SKM-1 (cell line): ENCODE measurements at regions not wholly inside any gene's neighbourhood (a gene's known extent, or its start where the extent isn't known, plus 50 kb on each side); places are given as distances from the start of the nearest gene placed in this dataset.

ENCODE experiments used
- DNase-seq: peaks from one replicate; lab custom pipeline; 2025; ENCODE audit not compliant: unreplicated experiment; lab: John Stamatoyannopoulos, UW

DNA sequence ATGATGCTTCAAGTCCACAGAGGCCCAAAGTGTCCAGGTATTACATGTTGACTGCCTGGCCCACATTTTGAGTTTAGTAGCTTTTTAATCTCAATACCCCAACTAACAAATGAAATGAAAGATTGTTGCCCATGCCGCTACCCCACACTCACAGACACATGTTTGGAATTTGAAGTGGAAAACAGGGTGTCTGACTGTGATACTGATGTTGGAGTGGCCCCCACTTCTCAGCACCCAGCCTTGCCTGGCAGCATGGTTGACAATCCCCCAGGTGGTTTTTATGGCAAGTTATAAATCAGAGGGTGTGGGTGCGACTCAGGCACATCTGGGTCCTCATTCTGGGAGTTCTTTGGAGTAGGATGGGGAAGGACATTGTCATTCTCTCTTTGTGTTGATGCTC, 314.7 kb upstream of the ZNF32 start:
- no peak for DNase-seq

DNA sequence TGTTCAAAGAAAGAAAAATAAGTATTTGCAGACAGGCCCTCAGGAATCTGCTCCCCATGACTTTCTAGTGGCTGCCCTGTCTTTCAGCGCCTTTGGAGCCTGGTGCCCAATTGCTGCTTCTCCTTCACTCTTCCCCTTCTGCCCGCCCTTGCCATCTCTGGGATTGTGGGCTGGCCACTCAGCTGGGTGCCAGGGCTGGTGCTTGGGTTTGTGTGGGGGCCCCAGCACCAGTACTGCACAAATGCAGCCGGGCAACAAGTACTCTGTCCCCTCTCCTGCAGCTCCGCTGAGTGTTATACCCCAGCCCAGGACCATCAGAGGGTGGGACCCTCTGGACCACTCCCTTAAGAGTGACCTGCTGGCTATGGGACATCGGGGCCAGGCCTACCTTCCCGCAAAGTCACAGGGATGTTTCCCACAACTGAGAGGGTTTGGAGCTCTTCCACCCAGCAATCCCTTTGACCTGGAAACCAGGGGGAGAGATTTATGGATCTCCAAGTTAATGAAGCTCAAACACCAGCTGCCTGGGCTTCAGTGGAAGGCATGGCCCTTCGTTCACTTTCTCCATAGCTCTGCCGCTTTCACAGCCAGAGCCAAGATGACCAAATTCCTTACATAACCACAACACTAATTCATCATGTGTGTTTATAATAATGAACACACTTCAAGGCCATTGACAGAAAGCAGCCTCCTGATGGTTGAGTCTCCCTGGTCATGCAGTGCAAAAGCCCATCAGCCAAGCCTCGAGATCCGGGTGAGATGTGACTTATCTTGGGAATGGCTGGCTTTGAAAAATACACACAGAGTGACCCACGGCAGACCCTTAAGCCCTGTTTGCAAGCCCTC, 313.9 kb upstream of the ZNF32 start:
- no peak for DNase-seq

DNA sequence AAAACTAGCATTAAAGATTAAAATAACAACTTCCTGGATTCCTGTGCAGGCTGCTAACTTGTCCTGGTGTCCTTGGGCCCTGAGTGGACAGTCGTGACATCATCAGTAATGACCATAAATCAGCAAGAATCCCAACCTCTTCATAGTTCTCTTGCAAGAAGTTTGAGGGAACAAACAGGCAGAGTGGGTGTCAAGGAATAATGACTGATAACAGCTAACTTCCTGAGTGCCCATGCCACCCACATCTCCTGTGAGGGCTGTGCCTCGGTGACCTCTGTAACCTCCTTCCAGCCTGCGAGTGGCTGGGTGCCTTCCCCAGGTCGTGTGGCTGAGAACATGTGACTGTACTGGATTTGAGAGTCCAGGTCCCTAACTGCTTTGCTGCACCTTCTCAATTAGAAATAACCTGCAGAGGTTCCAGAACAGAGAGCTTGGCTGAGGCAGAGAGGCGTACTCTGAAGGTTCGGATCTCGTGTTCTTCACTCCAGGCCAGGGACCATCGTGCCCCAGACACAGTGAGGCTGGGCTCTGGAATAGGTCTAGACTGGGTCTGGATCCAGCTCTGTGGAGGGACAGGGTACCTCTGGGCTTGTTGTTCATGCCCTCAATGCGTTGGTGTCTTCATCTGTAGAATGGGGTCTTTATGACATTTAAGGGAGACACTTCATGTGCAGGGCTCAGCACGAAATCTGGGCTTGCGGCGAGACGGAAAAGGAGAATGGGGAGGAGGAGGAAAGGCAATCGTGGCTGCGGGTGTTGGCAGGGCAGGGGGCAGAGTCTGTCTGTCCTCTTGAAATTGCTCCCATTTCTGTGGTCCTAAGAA, 313.1 kb upstream of the ZNF32 start:
- no peak for DNase-seq

DNA sequence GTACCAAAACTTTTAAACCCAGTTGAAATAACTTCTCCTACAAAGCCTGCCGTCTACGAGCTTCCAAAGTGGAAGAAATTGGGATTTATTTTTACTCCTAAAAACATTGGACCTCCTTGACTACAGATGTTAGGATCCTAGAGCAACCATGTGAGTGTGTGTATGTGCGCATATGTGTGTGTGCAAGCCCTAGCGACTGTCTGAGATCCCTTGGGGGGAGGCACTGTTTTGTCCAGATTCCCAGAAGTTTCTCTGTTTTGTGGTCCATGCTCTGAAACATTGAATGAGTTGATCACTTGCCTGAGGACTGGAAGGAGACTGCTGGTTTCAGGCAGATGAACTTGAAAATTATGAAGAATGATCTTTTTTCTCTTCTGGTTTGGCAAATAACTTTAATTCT, 312.3 kb upstream of the ZNF32 start:
- DNase-seq = no peak

DNA sequence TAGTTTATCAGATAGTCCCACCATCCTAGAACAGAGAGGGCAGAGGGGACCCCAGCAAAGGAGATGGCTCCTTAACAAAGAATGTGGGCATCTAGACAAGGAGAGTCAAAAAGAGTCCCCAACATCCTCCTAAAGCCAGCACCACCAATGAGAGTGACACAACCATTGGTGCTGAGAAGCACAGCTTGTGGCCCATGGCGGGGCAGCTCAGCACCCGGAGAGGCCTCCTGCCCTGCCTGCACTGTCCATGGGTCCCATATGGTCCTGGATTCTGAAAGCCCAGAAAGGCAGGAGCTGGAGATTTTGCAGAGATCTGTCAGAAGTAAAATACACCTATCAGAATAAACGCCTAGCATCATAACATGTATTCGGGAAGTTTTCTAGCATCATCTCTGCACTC, 311.8 kb upstream of the ZNF32 start:
- DNase-seq = no peak

DNA sequence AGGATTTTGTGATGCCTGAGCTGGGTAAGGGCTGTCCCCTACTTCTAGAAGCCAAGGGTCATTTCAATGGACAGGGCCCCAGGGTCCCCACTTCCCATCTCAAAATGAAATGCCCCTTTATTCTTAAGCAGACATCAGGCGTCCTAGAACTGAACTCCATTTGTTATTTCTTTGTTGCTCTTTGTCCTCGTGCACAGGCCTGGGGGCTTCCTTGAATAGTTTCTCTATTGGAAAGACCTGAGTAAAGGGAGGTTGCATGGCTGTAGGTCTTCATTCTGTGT, 311.4 kb upstream of the ZNF32 start:
- DNase-seq = no peak

DNA sequence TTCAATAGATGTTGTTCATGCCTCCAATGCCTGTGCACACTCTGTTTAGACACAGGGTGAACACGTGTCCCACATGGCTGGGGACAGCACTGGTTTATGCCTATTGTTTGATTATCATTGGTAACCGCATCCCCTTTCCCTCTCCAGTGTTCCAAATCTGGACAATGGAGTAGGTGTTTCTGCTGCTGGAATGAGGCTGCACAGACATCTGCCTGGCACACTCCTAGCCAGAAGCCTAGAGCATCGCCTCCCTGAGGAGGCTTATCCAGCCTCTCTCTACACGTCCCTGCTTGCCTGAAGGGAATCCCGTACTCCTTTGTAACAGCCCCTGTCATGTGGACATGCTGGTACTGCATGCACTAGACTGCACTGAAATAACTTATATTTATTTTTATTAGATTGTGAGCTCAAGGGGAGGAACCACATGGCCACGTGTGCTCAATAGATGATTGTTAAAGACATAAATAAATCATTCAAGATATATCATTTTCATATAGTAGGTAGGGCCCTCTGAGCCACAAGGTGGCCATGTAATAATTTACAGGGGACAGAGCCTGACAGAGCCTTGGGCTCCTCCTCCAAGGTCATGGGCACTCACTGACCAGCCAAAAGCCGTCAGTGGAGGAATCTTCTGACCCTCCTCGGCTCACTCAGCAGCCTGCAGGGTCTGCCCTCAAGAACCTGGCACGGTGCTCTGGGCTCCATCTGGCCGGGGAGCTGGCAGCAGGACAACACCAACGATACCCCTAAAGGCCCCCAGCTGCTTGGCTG, 310.9 kb upstream of the ZNF32 start:
- DNase-seq = no peak

DNA sequence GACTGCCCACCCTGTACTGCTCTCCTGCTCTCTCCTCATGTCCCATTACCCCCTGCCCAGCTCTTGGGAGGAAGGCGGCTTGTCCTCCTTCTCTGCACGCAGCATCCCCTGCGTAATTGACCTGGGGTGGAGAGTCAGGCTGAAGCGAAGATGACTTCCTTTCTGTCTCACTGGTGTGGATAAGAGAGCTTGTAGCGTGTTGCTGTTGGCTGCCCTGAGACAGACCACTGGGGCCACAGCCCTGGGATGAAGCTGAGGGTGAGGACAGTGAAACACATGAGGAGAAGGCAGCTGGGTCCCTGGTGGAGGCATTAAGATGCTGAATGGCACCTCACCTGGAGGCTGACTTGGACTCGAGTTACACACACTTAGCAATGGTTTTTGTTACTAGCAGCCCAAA, 310.3 kb upstream of the ZNF32 start:
- DNase-seq = no peak

DNA sequence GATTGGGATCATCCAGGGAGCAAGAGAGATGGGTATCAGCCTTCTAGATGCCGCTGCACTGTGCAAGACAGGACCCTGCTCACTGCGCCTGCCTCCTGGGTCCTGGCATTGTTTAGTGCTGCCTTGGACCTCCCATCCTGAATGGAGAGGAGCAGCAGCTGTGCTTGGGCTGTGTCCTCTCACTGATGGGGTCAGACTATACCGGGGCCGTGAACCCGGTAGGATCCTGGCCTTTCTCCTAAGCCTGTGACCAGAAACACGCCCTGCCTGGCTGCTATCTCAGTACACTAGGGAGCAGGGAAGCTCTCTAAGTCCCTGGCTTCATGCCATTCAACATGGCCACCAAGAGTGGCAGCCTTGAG, 309.4 kb upstream of the ZNF32 start:
- DNase-seq = no peak

DNA sequence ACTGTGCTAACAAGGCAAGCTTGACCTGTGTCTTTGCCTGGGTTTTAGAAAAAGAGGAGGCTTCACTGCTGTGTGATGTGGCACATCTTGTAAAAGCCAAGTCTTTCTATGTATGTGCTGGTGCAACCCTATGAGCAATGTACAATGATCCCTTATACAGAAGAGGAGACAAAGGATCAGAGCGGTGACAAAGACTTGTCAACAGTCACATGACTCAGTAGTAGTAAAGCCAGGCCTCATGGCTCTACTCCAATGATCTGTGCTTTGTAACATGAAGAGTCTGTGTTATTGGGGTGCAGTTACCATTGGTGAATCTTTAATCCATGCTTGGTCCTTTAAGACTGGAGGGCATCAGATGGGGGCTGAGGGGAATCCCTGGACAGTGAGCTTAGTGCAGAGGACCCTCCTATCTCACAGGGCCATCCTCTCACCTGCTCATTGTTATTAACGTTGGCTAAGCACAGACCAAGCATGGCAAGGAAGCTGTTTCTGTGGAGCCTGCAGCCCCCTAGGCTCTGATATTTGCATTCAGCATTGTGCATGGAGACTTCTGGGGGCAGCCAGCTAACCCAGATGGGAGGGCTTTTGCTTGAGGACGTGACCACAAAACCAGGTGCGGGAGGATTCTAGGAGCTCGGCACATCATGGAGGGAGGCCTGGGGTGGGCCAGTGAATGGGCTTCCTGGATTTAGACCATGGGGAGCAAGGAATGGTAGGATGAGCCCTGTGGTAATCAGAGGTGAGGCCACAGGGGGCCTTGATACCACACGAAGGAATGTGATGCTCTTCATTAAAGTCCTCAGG, 308.8 kb upstream of the ZNF32 start:
- no peak for DNase-seq

DNA sequence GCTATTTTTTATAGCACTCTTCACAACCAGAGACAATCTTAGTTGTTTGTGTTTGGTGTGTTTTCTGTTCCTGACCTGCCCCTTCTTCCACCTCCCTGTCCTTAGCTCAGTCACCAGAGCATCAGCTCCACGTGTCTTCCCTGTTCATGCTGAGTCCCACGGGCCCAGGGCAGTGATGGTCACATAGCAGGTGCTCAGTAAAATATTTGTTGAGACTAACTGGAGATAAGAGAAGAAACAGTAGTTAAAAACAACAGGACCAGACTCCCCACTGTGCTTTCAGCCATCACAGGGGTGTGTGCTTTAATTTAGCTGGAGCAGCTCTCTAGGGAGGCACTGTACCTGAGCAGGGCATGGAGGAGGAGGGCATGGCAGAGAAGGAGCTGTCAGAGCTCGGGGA, 307.3 kb upstream of the ZNF32 start:
- DNase-seq = no peak

DNA sequence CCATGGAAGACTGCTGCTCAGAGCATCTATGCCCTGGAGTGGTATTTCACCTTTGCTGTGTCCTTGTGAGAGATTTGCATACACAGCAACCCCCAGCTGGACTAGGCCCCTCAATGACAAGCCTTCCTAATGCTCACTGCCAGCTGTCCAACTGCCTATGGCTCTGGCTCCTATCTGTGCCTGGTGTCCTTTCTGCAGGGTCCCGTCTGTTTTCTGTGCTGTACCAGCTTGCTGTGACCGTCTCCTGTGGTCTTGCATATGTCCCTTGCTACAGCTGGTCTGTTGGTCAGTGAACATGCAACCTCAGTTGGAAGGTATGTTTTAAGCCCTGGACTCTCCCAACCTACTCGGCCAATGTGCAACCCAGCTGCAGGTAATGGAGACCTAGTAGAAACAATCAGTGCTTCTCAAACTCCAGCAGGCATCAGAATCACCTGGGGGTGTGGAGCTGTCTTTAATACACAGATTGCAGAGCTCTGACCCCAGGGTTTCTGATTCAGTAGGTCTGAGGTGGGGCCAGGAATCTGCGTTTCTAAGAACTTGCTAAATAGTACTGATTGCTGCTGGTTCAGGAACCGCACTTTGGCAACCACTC, 306.4 kb upstream of the ZNF32 start:
- no peak for DNase-seq

DNA sequence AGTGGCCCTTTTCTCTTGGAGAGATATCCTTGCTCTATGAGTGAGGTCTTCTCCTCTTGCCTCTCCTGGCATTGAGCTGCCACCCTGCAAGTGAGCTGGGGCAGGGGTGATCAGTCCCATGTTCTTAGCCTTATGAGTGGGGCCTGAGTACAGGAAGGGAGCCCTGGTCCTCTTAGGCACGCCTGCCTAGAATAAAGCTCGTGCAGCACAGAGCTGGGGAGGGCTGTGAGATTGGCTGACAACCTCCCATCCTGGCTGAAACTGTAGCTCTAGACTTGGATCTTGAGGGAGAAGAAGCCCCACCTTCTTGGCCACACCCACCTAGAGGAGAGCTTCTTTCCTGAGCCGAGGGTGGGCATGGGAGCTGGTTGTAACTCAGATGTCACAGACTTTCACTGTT, 305.0 kb upstream of the ZNF32 start:
- DNase-seq = no peak

DNA sequence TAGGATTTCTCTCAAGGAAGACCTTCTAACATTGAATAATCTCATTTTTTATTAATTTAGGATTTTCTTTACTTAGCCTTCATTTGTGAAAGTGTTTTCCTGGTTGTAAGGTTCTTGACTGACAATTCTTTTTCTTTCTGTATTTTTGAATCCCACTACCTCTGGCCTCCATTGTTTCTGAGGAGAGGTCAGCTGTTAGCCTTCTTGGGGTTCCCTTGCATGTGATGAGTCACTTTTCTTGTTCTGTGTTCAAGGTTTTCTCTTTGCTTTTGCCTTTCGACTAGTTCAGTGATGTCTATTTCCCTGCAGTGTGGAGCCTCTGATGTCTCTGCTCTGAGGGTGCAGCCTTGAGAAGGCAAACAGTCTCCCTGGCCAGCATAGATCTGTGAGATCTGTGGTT, 304.1 kb upstream of the ZNF32 start:
- no peak for DNase-seq

DNA sequence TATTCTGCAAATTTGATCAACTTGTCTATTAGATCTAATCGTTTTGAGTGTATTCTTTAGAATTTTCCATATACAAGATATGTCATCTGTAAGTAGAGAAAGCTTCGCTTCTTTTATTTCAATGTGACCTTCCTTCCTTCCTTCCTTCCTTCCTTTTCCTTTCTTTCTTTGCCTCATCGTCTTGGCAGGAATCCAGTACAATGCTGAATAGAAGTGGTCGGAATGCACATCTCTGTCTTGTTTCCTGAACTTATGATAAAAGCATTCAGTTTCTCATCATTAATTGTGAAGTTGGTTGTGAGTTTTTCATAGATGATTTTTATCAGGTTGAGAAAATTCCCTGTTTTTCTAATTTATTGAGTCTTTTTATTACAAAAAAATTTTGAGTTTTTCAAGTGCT, 300.7 kb upstream of the ZNF32 start:
- no peak for DNase-seq

DNA sequence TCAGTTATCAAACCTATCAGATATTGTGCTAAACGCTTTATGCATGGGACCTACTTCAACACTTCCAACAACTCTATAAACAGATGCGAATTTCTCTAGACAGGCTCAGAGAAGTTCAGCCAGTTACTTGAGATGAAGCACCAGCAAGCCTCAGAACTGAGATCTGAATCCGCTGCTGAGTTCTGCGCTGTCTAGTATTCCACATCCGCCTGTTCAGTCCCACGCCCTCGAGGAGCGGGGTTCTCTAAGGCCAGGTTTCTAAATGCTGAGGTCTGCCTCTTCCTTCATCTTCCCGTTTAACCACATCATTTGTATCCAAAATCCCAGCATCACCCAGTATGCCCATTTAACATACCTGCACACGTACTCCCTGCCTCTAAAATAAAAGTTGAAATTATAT, 297.8 kb upstream of the ZNF32 start:
- DNase-seq = no peak

DNA sequence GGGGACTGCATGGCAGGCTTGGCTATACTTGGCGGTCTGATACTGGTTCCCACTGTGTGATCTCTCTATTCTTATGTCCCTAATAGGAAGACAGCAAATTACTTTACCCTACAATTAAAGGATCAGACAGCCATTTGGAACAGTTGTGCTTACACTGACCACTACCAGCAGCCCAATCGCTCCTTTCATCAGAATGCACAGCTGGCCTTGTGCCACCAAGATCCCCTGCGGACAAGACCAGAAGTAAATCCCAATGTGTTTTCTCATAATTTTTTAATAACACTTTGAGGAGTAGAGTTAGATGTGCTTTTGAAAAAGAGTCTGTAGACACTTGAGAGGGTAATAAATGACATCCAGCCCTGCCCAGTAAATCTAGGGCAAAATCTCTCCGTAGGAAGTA, 297.2 kb upstream of the ZNF32 start:
- no peak for DNase-seq

DNA sequence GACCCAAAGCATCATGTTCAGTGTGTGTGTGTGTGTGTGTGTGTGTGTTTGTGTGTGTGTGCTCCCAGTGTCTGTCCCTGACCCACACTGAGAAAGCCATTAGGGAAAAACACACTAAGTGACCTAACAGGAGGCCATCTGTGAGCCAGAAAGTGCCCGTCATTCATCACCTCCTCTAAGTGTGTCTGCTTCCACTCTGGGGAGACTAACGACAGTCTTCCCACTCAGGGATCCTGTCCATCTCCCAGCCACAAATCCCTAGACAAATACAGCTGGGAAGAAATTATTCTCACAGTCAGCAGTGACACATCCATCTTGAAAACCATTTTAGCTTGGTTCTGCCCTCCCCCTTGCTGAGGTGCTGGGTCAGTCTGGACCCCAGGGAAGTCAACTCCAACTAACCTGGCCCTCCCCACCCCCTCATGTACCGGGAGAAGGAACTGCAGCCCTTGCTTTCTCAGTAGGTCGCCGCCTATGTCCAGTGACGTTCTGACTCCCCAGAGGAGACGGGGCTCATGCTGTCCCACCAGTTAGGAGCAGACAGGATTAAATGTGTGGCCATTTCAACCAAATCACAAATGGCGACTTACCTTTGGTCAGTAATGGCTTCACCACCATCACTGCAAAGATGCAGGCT, 296.5 kb upstream of the ZNF32 start:
- no peak for DNase-seq

DNA sequence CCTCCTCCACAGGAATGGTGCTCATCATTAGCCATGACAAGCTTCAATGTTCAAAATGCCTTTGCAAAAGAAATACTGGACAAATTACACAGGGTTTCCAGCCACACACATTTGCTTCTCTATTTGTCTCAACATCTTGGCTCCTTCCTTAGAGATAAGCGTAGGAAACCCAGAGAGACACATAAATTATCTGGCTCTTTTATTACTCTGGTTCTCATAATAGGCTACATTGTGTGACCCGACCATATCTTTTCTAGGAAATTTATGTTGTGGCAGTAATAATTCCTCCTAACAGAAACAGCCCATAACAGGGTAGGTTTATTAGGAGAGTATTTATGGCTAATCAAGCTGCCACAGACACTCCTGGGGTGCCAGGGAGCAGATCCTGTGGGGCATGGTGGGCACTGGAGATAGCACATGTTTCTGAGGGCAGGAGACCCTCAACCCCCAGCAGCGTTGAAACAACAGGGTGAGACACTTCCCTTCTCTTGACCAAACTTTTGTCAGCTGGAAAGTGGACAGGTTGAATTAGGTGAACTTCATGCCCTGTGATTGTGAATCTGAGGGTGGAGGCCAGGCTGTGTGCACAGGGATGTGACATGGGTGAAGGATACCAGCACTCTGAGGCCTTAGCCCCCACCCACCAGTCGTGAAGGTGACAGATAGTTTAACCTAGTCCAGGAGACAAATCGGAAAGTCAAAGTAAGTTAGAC, 295.9 kb upstream of the ZNF32 start:
- DNase-seq = no peak
